GM21576 (cell line): ENCODE measurements at regions not wholly inside any gene's neighbourhood (a gene's known extent, or its start where the extent isn't known, plus 50 kb on each side); places are given as distances from the start of the nearest gene placed in this dataset.
A peak's percentile ranks its signal among the peaks of the same experiment; 100 is the strongest.

ENCODE experiments used
- ATAC-seq: cut with Tn5 transposase; IDR thresholded peaks from one replicate; pipeline ENCODE4 v1.9.1; 2021; ENCODE audit warnings: mild to moderate bottlenecking, moderate library complexity; ENCODE audit not compliant: unreplicated experiment

- no peak for ATAC-seq
Observed at GRCh38 chr5:173826086-173826427, 62.1 kb upstream of the CPEB4 start.

- ATAC-seq = no peak
Observed at GRCh38 chr5:173826428-173827350, 61.5 kb upstream of the CPEB4 start.

- no peak for ATAC-seq
Observed at GRCh38 chr5:173828952-173829351, 59.2 kb upstream of the CPEB4 start.

GRCh38 chr5:173829826-173830225 lies 58.3 kb upstream of the CPEB4 start:
- no peak for ATAC-seq

- no peak for ATAC-seq
Observed at GRCh38 chr5:173830421-173830820, 57.7 kb upstream of the CPEB4 start.

GRCh38 chr5:173831196-173831914 lies 56.8 kb upstream of the CPEB4 start:
- ATAC-seq = no peak

GRCh38 chr5:173832386-173832785 lies 55.8 kb upstream of the CPEB4 start:
- peak; percentile 48 for ATAC-seq

- ATAC-seq = no peak
Observed at GRCh38 chr5:173833196-173833985, 54.8 kb upstream of the CPEB4 start.

- ATAC-seq = no peak
Observed at GRCh38 chr5:173834071-173834771, 53.9 kb upstream of the CPEB4 start.

- ATAC-seq = no peak
Observed at GRCh38 chr5:173835131-173835530, 53.0 kb upstream of the CPEB4 start.

GRCh38 chr5:173835661-173836060 lies 52.5 kb upstream of the CPEB4 start:
- no peak for ATAC-seq

- no peak for ATAC-seq
Observed at GRCh38 chr5:173837654-173838053, 50.5 kb upstream of the CPEB4 start.
